NCI-H2227 (cell line): ENCODE measurements at regions not wholly inside any gene's neighbourhood (a gene's known extent, or its start where the extent isn't known, plus 50 kb on each side); places are given as distances from the start of the nearest gene placed in this dataset.

Source experiments
- DNase-seq: peaks from one replicate; lab custom pipeline; 2025; ENCODE audit not compliant: unreplicated experiment; lab: John Stamatoyannopoulos, UW

DNA sequence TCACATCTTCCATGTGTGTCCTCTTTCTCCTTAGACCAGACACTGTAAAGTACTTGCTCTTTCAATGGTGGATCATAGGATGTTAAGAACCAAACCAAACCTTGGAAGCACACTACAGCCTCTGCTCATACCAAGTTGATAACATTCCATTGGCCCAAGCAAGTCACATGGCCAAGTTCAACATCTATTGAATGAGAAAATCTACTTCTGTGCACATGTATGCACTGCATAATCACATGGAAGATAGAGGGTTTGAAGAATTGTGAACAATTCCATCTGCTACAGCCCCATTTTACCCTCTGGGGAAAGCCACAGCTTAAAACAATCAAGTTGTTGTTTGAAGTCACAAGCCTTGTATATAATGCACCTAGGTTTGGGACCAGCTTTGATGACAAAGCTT, 68.2 kb downstream of the MFAP3 start:
- no peak for DNase-seq

DNA sequence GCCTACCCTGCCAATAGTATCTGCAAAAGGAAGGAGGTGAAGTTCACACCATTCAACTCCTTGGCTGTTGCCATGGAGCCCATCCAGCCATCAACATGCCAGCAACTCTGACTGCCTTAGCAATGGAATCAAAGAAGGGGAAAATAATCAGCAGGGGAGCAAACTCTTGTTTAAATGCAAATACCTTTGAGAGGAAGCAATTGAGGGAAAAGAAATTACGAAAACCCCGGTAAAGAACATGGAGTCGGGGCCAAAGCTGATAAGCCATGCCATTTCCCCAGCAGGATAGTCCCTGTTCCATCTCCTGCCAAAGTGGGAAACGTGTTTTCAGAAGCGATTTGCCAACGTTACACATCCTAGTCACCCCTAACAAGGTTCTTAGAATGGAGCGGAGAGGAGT, 69.0 kb downstream of the MFAP3 start:
- no peak for DNase-seq

DNA sequence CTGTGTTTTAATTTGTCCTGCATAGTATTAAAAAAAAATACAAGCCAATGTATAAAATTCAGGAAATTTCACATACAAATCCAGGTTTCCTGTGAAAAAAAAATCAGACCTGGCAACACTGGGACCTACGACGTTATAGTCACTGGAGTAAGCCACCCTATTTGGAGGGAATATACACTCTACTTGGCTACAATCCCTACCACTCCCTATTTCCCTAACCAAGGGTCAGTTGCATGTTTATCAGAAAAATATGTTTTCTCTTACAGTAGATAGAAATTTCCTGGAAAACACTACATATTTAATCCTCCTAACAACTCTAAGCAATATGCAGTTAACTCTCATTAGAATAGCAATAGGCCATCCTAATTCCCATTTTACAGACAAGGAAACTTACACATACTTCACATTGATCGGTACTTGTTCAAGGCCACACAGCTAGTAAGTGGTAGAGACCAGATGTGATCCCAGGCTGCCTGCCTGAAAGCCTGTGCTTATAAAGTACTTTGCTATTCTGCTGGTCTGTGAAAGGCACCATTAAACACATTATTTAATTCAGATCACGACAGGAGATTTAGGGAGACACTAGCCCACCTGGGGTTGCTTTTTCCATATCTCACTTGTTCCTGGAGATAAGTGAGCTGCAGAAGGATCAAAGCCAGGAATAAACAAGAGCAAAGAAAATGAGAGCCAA, 70.8 kb downstream of the MFAP3 start:
- DNase-seq = peak; percentile 5

DNA sequence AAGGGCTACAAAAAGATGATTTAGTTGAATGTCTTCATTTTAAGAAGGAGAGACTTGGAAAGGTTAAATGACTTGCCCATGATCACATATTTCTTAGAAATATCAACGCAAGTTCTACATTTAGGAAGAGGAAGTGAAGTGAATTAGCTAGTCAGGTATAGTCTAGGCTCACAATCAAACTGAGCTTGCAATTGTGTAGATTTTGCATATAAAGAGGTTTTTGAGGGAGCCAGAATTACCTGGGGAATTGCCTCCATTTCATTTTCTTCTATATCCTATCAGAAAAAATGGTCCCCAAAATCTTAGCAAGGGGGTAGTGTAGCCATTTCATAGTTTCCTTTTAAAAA, 71.3 kb downstream of the MFAP3 start:
- DNase-seq = no peak

DNA sequence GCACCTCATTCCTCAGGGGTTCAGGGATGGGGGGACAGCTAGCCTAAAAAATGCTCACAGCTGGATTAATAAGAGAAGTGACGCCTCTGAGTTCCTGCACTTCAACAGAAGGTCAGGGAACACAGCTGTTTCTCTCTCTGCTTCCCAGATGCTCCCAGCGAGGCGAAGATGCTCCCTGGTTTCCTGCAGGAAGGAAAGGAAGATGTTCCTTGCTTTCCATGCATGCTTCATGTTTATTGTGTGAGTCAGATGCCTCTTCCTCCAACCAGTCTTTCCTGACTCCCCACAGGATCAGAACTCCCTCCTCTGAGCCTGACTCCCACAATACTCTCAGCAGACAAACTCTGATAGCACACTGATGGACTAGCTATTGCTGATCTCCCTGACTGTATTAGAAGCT, 71.9 kb downstream of the MFAP3 start:
- no peak for DNase-seq

DNA sequence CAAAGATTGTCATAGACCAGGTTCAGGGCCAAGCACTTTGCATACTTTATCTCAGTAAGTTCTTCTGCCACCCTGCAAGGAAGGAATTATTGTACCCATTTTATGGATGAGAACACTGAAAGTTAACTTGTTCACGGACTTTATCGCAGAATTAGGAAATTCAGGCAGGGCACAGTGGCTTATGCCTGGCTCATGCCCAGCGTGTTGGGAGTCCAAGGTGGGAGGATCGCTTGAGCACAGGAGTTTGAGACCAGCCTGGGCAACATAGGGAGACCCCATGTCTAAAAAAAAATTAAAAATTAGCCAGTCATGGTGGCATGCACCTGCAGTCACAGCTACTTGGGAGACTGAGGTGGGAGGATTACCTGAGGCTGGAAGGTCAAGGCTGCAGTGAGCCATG, 72.4 kb downstream of the MFAP3 start:
- no peak for DNase-seq

DNA sequence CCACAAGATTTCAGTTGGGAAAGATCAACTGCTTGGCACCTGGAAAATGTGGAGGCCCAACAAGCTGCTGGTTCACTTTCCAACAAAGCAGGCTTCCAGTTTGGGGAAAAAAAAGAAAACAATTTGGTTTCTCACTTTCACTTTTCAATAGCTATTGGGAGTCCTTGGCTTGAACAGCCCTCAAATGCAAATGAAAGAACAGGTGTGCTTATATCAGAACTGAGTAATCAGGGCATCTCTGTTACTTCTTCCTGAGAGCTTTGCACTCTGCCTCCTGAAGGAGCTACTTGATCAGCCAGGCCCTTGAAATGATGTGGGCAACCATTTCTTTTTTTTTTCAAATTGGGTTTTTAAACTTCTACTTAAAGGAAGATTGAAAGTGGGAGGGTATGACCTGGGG, 73.5 kb downstream of the MFAP3 start:
- DNase-seq = no peak

DNA sequence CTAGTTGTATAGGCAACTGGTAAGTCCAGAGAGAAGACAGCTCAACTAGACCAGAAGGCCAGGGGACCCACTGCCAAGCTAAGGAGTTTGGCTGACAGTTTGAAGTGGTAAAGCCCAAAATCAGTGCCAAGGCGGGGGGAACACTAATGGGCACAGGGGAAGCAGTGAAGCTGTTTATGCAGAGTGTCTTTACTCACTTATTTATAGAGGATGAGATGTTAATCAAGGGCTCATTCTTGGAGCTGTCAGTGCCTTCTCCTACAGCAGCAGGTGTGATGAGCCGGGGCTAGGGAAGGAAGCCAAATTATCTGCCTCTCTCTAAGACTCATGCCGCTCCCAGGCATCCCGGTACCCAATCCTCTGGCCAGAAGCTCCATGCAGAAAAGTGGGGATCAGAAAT, 75.2 kb upstream of the GALNT10 start:
- DNase-seq = no peak

DNA sequence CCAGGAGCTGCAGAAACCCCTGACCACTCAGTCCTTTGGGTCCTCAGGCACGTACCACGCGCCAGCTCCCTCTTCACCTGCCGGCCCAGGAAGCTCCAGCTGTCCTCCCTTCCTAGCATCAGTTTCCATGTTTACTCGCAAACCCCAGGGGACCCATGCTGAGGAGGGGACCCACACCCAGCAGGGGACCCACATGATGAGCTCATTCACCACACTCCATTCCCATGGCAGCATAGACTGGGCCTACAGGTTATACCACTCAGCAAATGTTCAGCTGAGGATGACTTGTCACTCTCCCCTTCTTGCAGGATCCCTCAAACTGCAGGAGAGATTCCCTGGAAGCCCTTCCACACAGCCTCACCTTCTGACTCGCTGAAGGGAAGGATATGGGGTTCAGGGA, 73.5 kb upstream of the GALNT10 start:
- DNase-seq = no peak

DNA sequence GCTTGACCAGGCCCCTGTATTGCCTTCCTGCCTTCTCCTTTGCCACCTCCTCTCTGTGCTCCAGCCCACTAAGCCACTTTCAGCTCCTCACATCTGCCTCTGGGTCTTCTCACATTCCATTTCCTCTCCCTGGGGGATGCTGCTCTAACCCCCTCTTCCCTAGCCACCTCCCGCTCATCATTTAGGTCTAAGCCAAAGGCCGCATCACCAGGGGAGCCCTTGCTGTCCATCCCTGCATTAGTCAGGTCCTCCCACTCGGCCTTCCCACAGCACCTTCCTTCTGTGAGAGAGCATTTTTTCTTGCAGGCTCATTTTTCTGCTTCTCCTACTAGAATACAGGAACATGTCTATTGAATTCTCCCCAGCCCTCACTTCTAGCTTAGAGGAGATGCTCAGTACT, 72.6 kb upstream of the GALNT10 start:
- no peak for DNase-seq

DNA sequence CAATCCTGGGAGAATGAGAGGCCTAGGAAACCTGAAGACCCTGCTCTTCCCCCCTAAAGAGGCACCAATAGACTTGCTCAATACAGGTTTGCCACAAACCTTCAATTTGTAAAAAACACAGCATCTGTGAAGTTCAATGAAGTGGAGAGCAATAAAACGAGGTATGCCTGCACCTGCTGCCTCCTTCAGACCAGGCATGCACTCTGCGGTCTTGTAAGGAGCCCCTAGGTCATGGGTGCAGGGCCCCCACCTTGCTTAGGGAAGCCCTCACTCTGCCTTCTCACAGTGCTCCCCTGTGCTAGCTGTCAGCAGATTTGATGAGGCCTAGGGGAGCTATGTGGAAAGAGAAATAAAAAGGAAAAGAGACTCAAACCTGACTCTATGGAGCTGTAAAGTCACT, 72.1 kb upstream of the GALNT10 start:
- DNase-seq = no peak

DNA sequence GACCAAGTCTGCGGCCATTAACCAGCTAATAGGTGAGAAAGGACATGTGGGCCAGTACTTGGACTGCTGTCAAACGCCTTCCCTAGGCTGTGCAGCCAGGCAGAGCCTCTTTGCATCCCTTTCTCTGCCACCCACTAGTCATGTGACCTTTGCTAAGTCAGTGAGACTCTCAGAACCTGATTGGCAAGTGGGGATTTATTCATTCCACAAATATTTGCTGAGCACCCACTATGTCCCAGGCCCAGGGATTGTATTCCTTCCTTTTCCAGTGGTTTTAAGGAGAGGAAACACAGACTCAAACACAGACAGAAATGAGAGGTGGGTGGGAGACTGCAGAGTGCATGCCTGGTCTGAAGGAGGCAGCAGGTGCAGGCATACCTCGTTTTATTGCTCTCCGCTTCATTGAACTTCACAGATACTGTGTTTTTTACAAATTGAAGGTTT, 71.6 kb upstream of the GALNT10 start:
- no peak for DNase-seq

DNA sequence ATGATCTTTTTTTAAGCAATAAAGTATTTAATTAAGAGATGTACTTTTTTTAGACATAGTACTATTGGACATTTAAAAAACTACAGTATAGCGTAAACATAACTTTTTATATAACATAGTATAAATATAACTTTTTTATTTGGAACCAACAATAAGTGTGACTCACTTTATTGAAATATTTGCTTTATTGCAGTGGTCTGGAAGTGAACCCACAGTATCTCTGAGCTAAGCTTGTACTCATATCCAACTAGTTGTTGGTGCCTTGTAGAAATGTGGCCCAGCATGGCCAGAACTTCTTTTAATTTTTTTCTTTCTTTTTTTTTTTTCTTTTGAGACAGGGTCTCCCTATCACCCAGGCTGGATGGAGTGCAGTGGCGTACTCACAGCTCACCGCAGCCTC, 61.5 kb upstream of the GALNT10 start:
- no peak for DNase-seq

DNA sequence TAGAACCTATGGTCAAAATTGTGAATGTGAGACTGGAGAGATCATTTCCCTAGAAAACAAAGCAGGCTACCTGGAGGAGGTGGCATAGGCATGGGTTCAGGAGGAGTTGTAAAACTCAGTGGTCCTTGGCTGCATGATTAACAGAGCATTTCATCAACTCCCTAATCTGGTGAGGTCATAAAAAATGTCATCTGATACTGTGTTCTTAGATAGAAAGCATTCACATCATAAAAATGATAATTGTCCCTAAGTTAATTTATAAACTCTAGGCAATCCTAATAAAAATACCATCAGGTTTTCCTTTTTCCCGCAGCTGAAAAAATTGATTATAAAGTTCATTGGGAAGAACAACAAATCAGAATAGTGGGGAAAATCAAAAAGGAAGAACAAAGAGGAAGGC, 60.6 kb upstream of the GALNT10 start:
- no peak for DNase-seq

DNA sequence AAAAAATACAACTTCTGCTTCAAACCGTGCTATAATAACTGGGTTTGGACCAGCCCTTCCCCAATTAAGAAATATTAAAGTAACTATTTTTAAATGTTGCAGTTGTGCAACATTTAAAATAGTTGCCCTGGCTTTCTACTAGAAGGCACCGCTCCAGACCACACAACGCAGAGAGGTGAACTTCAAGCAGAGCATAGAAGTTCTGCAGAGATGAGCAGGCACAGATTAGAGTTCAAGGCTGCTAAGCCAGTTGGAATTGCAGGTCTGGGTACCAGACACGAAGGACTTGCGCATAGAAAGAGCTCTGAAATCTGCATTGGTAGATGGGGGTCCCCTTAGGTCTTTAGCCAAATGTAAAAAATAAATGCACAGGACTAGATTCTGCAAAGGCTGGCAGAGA, 58.7 kb upstream of the GALNT10 start:
- no peak for DNase-seq

DNA sequence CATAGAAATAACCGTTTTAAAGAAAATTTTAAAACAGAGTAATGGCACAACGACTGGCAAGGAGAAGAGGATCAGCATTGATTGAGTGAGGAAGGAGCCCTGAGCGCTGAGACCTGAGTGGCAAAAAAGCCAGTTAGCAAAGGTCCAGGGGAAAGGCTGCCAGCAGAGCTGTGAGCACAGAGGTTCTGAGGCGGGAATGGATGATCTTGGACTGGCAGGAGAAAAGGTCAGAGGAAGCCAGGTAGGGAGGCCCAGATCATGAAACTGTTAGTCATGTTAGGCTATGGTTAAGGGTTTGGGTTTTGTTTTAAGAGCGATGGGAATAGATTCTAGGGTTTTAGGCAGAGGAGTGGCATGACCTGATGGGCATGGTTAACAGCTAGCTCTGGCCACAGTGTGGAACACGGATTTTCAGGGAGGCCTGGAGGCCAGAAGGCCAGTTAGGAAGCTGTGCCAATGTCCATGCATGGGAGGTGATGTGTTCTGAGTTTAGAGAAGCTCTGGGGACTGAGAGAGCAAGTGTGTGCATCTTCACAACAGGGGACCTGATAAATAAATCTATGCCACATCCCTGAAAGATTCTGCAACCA, 57.7 kb upstream of the GALNT10 start:
- DNase-seq = no peak

DNA sequence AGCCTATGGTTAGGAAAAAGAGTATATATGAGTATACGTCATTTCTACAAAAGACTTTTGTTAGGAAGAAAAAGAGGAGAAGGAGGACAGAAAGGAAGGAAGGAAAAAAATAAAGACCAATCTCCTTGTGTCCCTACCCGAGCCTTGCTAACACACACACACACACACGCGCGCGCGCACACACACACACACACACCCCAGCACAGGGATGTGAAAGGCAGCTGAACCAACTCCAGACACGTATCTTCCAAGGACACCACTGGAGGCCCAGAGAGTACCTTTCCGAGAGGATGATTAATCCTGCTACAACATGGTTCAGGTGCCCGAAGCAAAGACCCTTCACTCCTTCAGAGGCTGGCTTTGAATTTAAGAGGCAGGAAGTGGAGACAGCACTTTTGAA, 56.9 kb upstream of the GALNT10 start:
- DNase-seq = no peak

DNA sequence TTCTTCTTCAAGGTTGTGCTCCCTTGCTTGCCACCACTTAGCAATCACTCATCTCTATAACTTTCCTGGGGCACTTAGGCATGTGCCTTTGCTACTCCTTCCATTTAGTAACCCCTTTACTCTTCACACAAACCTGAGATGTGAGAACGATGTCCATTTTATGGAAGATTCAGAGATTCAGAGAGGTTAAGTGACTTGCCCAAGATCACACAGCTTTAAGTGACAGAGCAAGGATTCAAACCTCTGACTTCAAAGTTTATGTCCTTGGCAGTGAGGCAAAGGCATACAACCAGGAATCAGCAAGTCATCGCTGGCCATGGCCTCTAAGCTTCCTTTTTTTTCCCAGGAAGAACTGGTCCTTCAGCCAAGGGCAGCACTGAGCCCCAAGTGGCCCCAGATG, 56.0 kb upstream of the GALNT10 start:
- DNase-seq = no peak

DNA sequence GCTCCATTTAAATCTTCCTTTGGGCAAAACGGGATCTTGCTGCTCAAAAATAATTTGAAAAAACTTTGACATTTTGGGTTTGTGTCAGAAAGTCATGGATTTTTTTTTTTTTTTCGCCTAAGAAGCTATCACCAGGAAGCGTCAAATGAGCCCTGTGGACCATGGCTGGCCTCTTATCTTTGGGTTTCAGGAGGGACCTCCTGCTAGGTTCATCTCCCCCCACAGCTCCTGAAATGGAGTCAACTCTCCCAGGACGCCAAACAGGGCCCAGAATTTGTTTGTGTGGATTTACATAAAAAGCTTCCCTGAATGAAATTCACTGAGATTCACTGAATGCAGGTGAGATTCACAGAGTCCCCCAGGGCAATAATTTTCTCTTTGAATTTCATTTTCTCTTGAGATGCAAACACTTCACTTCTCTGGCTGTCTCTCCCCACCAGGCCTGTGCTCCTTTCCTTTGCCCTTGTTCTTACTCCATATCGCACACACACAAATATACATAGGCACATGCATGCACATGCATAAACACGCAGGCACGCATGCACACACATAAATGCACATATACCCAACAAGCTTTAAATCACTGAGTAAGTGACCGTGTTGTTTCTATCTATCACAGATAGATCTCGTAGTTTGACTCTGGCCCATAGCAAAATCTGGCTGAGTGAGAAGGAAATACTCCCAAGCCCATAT, 55.3 kb upstream of the GALNT10 start:
- no peak for DNase-seq

DNA sequence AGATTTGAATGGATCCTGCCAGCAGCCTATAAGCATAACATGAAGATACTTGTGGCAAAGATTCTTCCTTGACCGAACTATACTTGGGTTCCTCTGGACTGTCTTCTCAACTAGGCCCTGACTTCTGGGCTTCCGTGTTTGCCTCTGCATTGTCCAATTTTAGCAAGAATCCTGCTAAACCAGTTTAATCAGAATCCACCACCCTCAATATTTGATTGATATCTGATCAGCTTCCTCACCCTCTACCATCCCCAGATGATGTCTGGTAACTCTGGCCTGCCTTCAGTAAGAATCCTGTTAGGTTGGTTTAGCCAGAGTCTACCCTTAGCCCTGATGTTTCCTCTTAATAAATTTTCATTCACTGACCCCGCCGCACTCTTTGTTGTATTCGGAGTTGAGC, 54.4 kb upstream of the GALNT10 start:
- no peak for DNase-seq

DNA sequence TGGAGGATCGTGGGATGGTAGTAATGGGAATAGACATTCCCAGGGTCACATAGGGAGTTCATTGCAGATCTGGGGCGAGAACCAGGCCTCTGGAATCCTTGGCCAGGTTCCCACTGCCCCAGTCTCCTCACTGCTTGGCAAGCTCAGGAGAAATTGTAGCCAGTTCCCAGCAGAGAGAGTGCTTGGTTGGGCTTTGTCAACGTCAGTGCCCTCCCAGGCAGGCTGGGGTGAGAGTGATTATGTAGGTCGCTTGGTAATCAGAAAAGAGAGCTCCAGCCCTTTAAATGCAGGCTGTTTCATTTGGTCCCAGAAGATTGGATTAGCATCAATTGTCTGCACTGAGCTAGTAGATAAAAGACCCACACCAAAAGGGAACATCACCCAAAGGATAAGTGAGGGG, 51.8 kb upstream of the GALNT10 start:
- DNase-seq = no peak

DNA sequence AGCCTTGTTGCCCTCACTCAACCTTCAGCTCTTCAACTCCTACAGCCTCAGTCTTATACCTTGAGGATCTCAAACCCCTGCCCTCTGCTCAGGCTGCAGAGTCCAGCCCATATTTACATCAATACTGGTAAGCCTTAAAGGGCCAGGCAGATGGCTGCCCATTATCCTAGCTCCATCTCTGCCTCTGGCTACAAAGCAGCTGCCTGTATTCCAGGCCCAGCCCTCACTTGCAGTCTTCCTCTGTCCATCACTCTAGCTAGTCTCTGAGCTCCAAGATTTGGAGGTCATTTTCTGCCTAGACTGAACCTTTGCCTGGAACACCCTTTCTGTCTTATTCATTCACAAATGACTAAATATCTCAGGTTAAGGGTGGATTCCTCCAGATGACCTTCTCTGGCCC, 50.2 kb upstream of the GALNT10 start:
- DNase-seq = no peak
